ENCODE measurements at regions not wholly inside any gene's neighbourhood (a gene's known extent, or its start where the extent isn't known, plus 50 kb on each side); places are given as distances from the start of the nearest gene placed in this dataset.

GRCh38 chr2:10501980-10502802 is 54.1 kb upstream of the ODC1 start:
- Histone ChIP-seq H2AFZ (no peak overlapping the region), H3K4me1 (ENCODE audit: insufficient read depth) (no peaks in the 10 kb centered on the region), H3K79me2 (no peaks in the 10 kb centered on the region), H3K9me2 (replicated peaks; ENCODE audit: insufficient read depth) (no peaks in the 10 kb centered on the region), H3K36me3 (replicated peaks; ENCODE audit: insufficient read depth, low read depth) (no peaks in the 10 kb centered on the region), H3K9me3 (ENCODE audit: low read depth) (no peaks in the 10 kb centered on the region), H3K27me3 (no peaks in the 10 kb centered on the region), H3K4me3 (no peak overlapping the region), H3K27ac (no peak overlapping the region), H3K4me2 (no peak overlapping the region), H4K20me1 (ENCODE audit: insufficient read depth, poor library complexity, severe bottlenecking) (no peaks in the 10 kb centered on the region)
- DNase-seq (ENCODE audit: low spot score), result no peak
- TF ChIP-seq EZH2 (IDR thresholded peaks at IDR 0.05; ENCODE audit: borderline replicate concordance), result no peak
- TF ChIP-seq CTCF (IDR thresholded peaks at IDR 0.05; ENCODE audit: poor library complexity), result no peak
- TF ChIP-seq EZH2phosphoT487 (IDR thresholded peaks at IDR 0.05; ENCODE audit: low read depth, severe bottlenecking, unreplicated experiment), result no peak
- 91% methylated on average over 15 of the region's 20 CpGs for WGBS (ENCODE audit: low lambda C conversion rate, missing lambda C conversion rate)

GRCh38 chr2:10501451-10501961 is 53.4 kb upstream of the ODC1 start:
- H4K20me1 ChIP-seq (ENCODE audit: insufficient read depth, poor library complexity, severe bottlenecking), result no peaks in the 10 kb centered on the region

GRCh38 chr2:10500601-10501361 is 52.7 kb upstream of the ODC1 start:
- no peaks in the 10 kb centered on the region for H3K36me3 ChIP-seq (replicated peaks; ENCODE audit: insufficient read depth, low read depth)
- TF ChIP-seq EZH2phosphoT487 (IDR thresholded peaks at IDR 0.05; ENCODE audit: low read depth, severe bottlenecking, unreplicated experiment) (no peak), EZH2 (IDR thresholded peaks at IDR 0.05; ENCODE audit: borderline replicate concordance) (no peak), CTCF (IDR thresholded peaks at IDR 0.05; ENCODE audit: poor library complexity) (no peak)
- no peaks in the 10 kb centered on the region for H3K9me2 ChIP-seq (replicated peaks; ENCODE audit: insufficient read depth)
- no peak overlapping the region for H2AFZ ChIP-seq
- H3K4me1 ChIP-seq (ENCODE audit: insufficient read depth), result no peaks in the 10 kb centered on the region
- no peak for DNase-seq (ENCODE audit: low spot score)
- WGBS (ENCODE audit: low lambda C conversion rate, missing lambda C conversion rate), result 86% methylated on average over 22 of the region's 22 CpGs
- H3K27me3 ChIP-seq, result no peaks in the 10 kb centered on the region
- no peak overlapping the region for H3K4me3 ChIP-seq
- no peaks in the 10 kb centered on the region for H3K9me3 ChIP-seq (ENCODE audit: low read depth)
- no peaks in the 10 kb centered on the region for H3K79me2 ChIP-seq
- H4K20me1 ChIP-seq (ENCODE audit: insufficient read depth, poor library complexity, severe bottlenecking), result no peaks in the 10 kb centered on the region
- H3K4me2 ChIP-seq, result no peak overlapping the region
- H3K27ac ChIP-seq, result no peak overlapping the region

More at GRCh38 chr2:10501451-10501961, 53.4 kb upstream of the ODC1 start:
- no peak overlapping the region for H2AFZ ChIP-seq
- no peak for DNase-seq (ENCODE audit: low spot score)
- WGBS (ENCODE audit: low lambda C conversion rate, missing lambda C conversion rate), result 82% methylated on average over 7 of the region's 9 CpGs
- H3K4me2 ChIP-seq, result no peak overlapping the region
- H3K27ac ChIP-seq, result no peak overlapping the region
- H3K4me3 ChIP-seq, result no peak overlapping the region
- H3K27me3 ChIP-seq, result no peaks in the 10 kb centered on the region
- TF ChIP-seq EZH2phosphoT487 (IDR thresholded peaks at IDR 0.05; ENCODE audit: low read depth, severe bottlenecking, unreplicated experiment), result no peak
- no peak for TF ChIP-seq CTCF (IDR thresholded peaks at IDR 0.05; ENCODE audit: poor library complexity)
- TF ChIP-seq EZH2 (IDR thresholded peaks at IDR 0.05; ENCODE audit: borderline replicate concordance), result no peak
- H3K9me3 ChIP-seq (ENCODE audit: low read depth), result no peaks in the 10 kb centered on the region
- H3K4me1 ChIP-seq (ENCODE audit: insufficient read depth), result no peaks in the 10 kb centered on the region
- no peaks in the 10 kb centered on the region for H3K9me2 ChIP-seq (replicated peaks; ENCODE audit: insufficient read depth)
- no peaks in the 10 kb centered on the region for H3K79me2 ChIP-seq
- no peaks in the 10 kb centered on the region for H3K36me3 ChIP-seq (replicated peaks; ENCODE audit: insufficient read depth, low read depth)

Data from hepatocyte (in vitro differentiated cells).